Muscle layer of duodenum (tissue), 2 donors: ENCODE measurements at regions not wholly inside any gene's neighbourhood (a gene's known extent, or its start where the extent isn't known, plus 50 kb on each side); places are given as distances from the start of the nearest gene placed in this dataset.
"Not testable (repeated sequence)": the region's sequence is repeated elsewhere in the genome, so short reads cannot be mapped to it uniquely, and the experiment has no call there.

Source experiments
- H3K27ac ChIP-seq: one replicate; pipeline ENCODE4 v1.7.0; 2013; ENCODE audit warnings: mild to moderate bottlenecking, low read length
- H3K27me3 ChIP-seq: one replicate; pipeline ENCODE4 v1.7.0; 2013; ENCODE audit warnings: low read depth, mild to moderate bottlenecking, control low read depth, low read length
- H3K36me3 ChIP-seq, 2 donors: one replicate each; pipeline ENCODE4 v1.7.0; 2013; ENCODE audit warnings: low read length in 2 of 2, control low read depth in 1 of 2, mild to moderate bottlenecking in 1 of 2; ENCODE audit not compliant: insufficient read depth in 2 of 2, control insufficient read depth in 1 of 2
- H3K4me1 ChIP-seq, 2 donors: one replicate each; pipeline ENCODE4 v1.7.0; 2013; ENCODE audit warnings: low read length in 2 of 2, mild to moderate bottlenecking in 2 of 2, control low read depth in 1 of 2, moderate library complexity in 1 of 2; ENCODE audit not compliant: insufficient read depth in 2 of 2, control insufficient read depth in 1 of 2
- H3K4me3 ChIP-seq, 2 donors: one replicate each; pipeline ENCODE4 v1.7.0; 2013; ENCODE audit warnings: low read length in 2 of 2, low read depth in 1 of 2, mild to moderate bottlenecking in 1 of 2
- H3K9me3 ChIP-seq, 2 donors: one replicate each; pipeline ENCODE4 v1.7.0; 2013; ENCODE audit warnings: low read length in 2 of 2, control low read depth in 1 of 2, mild to moderate bottlenecking in 1 of 2; ENCODE audit not compliant: control insufficient read depth in 1 of 2
- donor health status: healthy.

DNA sequence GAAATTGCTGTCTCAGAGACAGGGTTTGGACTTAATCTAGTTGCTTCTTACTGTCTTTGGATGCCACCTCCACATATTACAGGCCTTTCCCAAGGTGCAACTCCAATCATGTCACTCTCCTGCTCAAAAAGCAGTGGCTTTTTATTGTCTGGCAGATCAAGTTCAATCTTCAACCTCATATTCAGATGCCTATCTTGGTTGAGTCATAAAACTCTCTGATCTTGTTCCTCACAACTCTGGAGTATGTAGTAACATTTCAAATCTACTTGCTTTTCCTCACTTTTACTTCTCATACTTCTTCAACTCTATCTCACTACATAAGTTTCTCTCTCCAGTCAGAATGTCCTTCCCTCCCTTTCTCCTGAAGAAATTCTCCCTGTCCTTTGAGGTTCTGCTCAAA, 180.6 kb downstream of the VSIG4 start:
- H3K27me3 ChIP-seq = no peaks in the 10 kb centered on the region
- no peaks in the 10 kb centered on the region for H3K36me3 ChIP-seq
- H3K27ac ChIP-seq = no peak overlapping the region
- no peak overlapping the region for H3K4me3 ChIP-seq
- H3K4me1 ChIP-seq = no peaks in the 10 kb centered on the region
- H3K9me3 ChIP-seq = no peaks in the 10 kb centered on the region

DNA sequence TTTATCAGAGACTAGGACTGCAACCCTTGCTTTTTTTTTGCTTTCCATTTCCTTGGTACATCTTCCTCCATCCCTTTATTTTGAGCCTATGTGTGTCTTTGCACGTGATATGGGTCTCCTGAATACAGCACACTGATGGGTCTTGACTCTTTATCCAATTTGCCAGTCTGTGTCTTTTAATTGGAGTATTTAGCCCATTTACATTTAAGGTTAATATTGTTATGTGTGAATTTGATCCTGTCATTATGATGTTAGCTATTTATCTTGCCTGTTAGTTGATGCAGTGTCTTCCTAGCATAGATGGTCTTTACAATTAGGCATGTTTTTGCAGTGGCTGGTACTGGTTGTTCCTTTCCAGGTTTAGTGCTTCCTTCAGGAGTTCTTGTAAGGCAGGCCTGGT, 185.4 kb downstream of the VSIG4 start:
- not testable (repeated sequence) for H3K4me3 ChIP-seq, H3K36me3 ChIP-seq, H3K9me3 ChIP-seq, H3K4me1 ChIP-seq, H3K27ac ChIP-seq, H3K27me3 ChIP-seq

DNA sequence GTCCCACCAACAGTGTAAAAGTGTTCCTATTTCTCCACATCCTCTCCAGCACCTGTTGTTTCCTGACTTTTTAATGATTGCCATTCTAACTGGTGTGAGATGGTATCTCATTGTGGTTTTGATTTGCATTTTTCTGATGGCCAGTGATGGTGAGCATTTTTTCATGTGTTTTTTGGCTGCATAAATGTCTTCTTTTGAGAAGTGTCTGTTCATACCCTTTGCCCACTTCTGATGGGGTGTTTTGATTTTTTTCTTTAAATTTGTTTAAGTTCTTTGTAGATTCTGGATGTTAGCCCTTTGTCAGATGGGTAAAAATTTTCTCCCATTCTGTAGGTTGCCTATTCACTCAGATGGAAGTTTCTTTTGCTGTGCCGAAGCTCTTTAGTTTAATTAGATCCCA, 183.9 kb downstream of the MSN start:
- H3K27me3 ChIP-seq, H3K27ac ChIP-seq, H3K9me3 ChIP-seq, H3K4me3 ChIP-seq, H3K36me3 ChIP-seq, H3K4me1 ChIP-seq: not testable (repeated sequence)

DNA sequence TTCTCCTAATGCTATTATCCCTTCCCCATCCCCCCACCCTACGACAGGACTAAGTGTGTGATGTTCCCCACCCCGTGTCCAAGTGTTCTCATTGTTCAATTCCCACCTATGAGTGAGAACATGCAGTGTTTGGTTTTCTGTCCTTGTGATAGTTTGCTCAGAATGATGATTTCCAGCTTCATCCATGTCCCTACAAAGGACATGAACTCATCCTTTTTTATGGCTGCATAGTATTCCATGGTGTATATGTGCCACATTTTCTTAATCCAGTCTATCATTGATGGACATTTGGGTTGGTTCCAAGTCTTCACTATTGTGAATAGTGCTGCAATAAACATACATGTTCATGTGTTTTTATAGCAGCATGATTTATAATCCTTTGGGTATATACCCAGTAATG, 183.4 kb downstream of the MSN start:
- H3K36me3 ChIP-seq, H3K4me3 ChIP-seq, H3K4me1 ChIP-seq, H3K27me3 ChIP-seq, H3K9me3 ChIP-seq, H3K27ac ChIP-seq: not testable (repeated sequence)

DNA sequence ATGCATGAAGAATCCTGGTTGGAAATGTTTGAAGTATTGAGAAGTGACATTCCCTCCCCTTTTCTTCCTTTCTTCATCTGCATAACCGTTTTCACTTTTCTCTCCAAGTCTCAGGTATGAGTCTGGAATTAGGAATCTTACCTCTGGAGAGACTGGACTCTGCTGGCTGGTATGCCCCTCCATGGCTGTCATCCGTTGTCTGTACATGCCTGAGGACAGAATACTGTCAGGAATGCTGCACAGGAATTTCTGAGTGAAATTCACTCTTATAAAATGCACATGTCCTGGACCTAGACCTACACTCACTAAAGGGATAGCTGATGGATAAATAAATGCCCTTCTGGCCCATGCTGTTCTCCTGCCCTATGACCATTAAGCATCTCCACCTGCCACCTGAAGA, 179.5 kb downstream of the MSN start:
- no peaks in the 10 kb centered on the region for H3K4me1 ChIP-seq
- no peak overlapping the region for H3K27ac ChIP-seq
- H3K27me3 ChIP-seq = no peaks in the 10 kb centered on the region
- no peak overlapping the region for H3K4me3 ChIP-seq
- H3K36me3 ChIP-seq = no peaks in the 10 kb centered on the region
- no peaks in the 10 kb centered on the region for H3K9me3 ChIP-seq

DNA sequence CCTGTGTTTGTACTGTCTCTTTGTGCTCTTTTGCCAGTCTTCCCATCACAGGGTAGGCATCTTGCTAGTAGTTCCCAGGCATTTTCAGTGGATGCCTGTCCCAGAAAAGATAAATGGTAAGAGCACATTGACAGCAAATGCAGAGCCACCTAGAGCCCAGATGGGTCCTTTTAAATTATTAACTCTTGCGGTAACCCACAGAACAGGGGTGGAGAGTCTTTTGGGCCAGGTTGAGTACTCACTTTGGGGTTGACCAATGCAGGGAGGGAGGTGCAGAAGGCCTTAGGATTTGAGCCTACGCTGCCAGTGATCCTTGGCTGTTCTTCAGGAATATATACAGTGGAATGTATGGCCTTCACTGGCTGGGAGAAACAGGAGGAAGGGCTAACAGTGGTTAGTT, 173.8 kb downstream of the MSN start:
- Histone ChIP-seq H3K9me3 (no peaks in the 10 kb centered on the region), H3K27me3 (no peaks in the 10 kb centered on the region), H3K4me3 (no peak overlapping the region), H3K4me1 (no peaks in the 10 kb centered on the region), H3K27ac (no peak overlapping the region), H3K36me3 (no peaks in the 10 kb centered on the region)

DNA sequence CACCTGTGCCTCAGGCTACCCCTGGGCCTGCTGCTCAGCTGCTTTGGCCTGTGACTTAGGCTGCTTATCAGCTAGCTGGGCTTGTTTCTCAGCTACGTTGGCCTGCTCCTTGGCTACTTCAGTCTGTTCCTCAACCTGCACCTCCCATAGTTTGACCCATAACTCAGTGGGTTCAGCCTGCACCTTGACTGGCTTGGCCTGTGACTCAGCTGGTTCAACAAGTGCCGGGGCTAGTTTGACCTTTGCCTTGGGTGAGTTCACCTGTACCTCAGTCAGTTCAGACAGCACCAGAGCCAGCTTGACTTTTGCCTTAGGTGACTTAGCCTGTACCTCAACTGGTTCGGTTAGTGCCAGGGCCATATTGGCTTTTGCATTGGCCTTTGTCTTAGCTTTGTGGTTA, 171.2 kb downstream of the MSN start:
- H3K4me3 ChIP-seq = no peak overlapping the region
- no peak overlapping the region for H3K27ac ChIP-seq
- H3K4me1 ChIP-seq = no peaks in the 10 kb centered on the region
- no peaks in the 10 kb centered on the region for H3K9me3 ChIP-seq
- H3K36me3 ChIP-seq = no peaks in the 10 kb centered on the region
- H3K27me3 ChIP-seq = no peaks in the 10 kb centered on the region

DNA sequence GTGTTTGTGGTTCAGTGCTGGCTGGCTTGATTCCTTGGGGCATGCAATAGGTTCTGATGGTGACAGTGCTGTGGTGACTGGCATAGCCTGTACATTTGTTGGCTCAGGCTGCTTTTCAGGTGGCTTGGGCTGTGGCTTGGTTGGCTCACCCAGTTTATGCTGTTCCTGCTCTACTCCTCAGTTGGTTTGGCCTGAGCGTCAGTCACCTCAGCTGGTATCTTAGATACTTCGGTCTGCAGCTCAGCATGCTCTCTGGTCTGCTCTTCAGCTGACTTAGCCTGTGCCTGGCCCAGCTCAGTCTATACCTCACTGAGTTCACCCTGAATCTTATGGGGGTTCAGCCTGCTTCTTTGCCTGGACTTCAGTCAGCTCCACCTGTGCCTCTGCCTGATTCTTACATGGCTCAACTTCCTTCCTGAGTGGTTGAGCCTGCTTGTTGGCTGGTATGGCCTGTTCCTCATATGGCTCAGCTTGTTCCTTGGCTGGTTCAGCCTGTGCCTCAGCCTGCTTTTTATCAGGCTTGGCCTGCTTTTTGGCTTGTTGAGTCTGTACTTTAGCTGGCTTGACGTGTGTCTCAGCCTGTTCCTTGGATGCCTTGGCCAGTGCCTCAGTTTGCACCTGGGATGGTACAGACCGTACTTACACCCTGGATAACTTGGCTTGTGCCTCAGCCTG, 170.6 kb downstream of the MSN start:
- no peak overlapping the region for H3K4me3 ChIP-seq
- H3K27me3 ChIP-seq = no peaks in the 10 kb centered on the region
- no peaks in the 10 kb centered on the region for H3K9me3 ChIP-seq
- no peaks in the 10 kb centered on the region for H3K36me3 ChIP-seq
- no peak overlapping the region for H3K27ac ChIP-seq
- no peaks in the 10 kb centered on the region for H3K4me1 ChIP-seq

DNA sequence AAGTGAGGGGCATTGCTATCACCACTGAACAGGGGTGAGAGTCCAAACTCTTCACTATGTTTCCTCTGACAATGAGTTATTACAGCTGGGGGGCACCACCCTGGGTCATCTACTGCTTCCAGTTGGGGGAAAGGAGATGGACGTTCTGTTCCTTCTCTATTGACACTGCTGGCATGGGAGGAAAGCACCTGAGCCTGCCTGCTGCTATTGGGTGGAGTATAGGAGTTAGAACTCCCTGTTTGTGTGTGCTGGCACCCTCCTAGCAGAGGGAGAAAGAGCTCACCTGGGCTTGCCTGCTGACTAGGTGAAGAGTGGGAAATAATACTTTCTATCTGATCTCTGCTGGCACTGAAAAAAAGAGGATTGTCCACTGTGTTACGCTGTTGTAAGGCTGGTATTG, 163.8 kb downstream of the MSN start:
- no peaks in the 10 kb centered on the region for H3K36me3 ChIP-seq
- no peaks in the 10 kb centered on the region for H3K4me1 ChIP-seq
- H3K27ac ChIP-seq = no peak overlapping the region
- no peaks in the 10 kb centered on the region for H3K9me3 ChIP-seq
- no peak overlapping the region for H3K4me3 ChIP-seq
- H3K27me3 ChIP-seq = no peaks in the 10 kb centered on the region

DNA sequence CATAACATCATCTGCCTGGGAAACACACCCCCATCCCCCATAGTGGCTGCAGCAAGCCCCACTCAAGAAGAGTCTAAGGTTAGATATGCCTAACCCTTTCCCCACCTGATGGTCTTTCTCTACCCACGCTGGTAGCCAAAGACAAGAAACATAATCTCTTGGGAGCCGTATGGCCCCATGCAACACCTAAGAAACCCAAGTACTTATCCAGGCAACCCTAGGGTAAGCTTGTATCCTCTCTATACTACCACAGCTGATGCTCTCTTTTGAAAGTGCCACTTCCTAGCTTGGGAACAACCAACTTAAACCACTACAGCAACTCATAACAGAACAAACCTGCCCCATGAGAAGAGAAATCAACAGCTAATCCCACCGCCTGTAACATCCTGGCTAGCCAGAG, 161.1 kb downstream of the MSN start:
- no peaks in the 10 kb centered on the region for H3K4me1 ChIP-seq
- H3K4me3 ChIP-seq = no peak overlapping the region
- H3K27ac ChIP-seq = no peak overlapping the region
- H3K9me3 ChIP-seq = no peaks in the 10 kb centered on the region
- no peaks in the 10 kb centered on the region for H3K36me3 ChIP-seq
- no peaks in the 10 kb centered on the region for H3K27me3 ChIP-seq

DNA sequence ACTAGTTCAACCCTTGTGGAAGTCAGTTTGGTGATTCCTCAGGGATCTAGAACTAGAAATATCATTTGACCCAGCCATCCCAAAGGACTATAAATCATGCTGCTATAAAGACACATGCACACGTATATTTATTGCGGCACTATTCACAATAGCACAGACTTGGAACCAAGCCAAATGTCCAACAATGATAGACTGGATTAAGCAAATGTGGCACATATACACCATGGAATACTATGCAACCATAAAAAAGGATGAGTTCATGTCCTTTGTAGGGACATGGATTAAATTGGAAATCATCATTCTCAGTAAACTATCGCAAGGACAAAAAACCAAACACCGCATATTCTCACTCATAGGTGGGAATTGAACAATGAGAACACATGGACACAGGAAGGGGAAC, 157.8 kb downstream of the MSN start:
- not testable (repeated sequence) for H3K27me3 ChIP-seq, H3K9me3 ChIP-seq, H3K36me3 ChIP-seq, H3K4me1 ChIP-seq, H3K4me3 ChIP-seq, H3K27ac ChIP-seq

DNA sequence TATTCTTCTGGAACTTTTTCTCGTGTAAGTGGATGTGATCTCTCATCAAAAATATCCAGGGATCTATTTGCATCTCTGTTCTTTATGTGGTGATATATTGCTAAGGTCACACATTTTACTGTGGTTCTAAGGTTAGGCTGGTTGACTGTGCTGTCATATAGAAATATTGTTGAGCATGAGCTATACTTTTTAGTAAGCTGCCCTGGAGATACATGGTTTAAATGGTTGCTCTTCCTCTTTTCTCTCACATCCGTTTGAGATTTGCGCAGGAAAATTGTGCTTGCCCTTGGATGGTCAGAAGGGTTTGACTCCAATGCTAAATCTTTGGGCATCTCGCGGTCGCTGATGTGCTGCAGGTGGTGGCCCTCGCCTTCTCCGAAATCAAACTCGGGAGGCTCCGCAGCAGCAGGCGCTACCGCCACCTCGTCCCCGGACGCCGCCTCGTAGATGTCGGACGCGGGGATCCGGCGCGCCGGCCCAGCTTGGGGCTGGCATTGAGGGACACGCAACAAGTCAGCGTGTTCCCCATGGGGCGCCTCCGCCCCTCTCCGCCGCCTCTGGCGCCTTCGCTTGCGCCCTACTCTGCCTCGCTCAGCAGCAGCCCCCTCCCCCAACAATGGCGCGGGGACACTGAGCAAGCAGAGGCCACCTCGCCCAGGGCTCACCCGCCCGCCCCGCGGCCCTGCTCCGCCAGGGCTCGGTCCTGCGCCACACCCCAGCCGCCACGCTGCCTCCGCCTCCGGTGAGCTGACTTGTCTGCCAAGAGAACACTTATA, 154.5 kb downstream of the MSN start:
- H3K9me3 ChIP-seq = no peaks in the 10 kb centered on the region
- H3K27me3 ChIP-seq = no peaks in the 10 kb centered on the region
- H3K27ac ChIP-seq = no peak overlapping the region
- H3K36me3 ChIP-seq = no peaks in the 10 kb centered on the region
- peak overlapping the region in 1 of 2 donors; percentile 51 for H3K4me3 ChIP-seq
- no peaks in the 10 kb centered on the region for H3K4me1 ChIP-seq
